Endodermal cell (in vitro differentiated cells): ENCODE measurements at regions not wholly inside any gene's neighbourhood (a gene's known extent, or its start where the extent isn't known, plus 50 kb on each side); places are given as distances from the start of the nearest gene placed in this dataset.

Source experiments
- DNase-seq: peaks from one replicate; pipeline ENCODE4 v3.0.0-alpha.2; 2017
- H3K27ac ChIP-seq: 2 replicates; pipeline ENCODE4 v1.5.1; 2013; ENCODE audit warnings: mild to moderate bottlenecking, low read depth, low read length, moderate library complexity
- H3K27me3 ChIP-seq: 2 replicates; pipeline ENCODE4 v1.6.1; 2013; ENCODE audit warnings: mild to moderate bottlenecking, low read length, moderate library complexity; ENCODE audit not compliant: insufficient read depth, control insufficient read depth, poor library complexity, severe bottlenecking
- H3K36me3 ChIP-seq: 2 replicates; pipeline ENCODE4 v1.7.0; 2013; ENCODE audit warnings: mild to moderate bottlenecking, low read length, moderate library complexity; ENCODE audit not compliant: control insufficient read depth, insufficient read depth
- H3K4me1 ChIP-seq: one replicate; pipeline ENCODE4 v1.7.0; 2013; ENCODE audit warnings: low read length; ENCODE audit not compliant: control insufficient read depth, insufficient read depth
- H3K4me3 ChIP-seq: 2 replicates; pipeline ENCODE4 v1.5.1; 2013; ENCODE audit warnings: mild to moderate bottlenecking, low read length, moderate library complexity
- H3K9ac ChIP-seq: 2 replicates; pipeline ENCODE4 v1.6.1; 2013; ENCODE audit warnings: mild to moderate bottlenecking, low read length, moderate library complexity; ENCODE audit not compliant: poor library complexity, severe bottlenecking; ENCODE audit errors: extremely low read depth
- H3K9me3 ChIP-seq: 2 replicates; pipeline ENCODE4 v1.6.1; 2013; ENCODE audit warnings: mild to moderate bottlenecking, low read length, moderate library complexity; ENCODE audit not compliant: control insufficient read depth
- H3K27ac Mint-ChIP-seq: 2 replicates; pipeline ENCODE4 v1.8.0; 2020; ENCODE audit warnings: mixed read lengths
- H3K27me3 Mint-ChIP-seq: 2 replicates; pipeline ENCODE4 v1.8.0; 2021; ENCODE audit warnings: mild to moderate bottlenecking, mixed read lengths; ENCODE audit not compliant: insufficient read depth
- H3K36me3 Mint-ChIP-seq: 2 replicates; pipeline ENCODE4 v1.8.0; 2020; ENCODE audit warnings: low read depth, mixed read lengths
- H3K4me1 Mint-ChIP-seq: 2 replicates; pipeline ENCODE4 v1.8.0; 2020; ENCODE audit warnings: mixed read lengths
- H3K4me3 Mint-ChIP-seq: 2 replicates; pipeline ENCODE4 v1.8.0; 2020; ENCODE audit warnings: mild to moderate bottlenecking, moderate library complexity, mixed read lengths
- H3K9me3 Mint-ChIP-seq: 2 replicates; pipeline ENCODE4 v1.8.0; 2020; ENCODE audit warnings: mild to moderate bottlenecking, mixed read lengths
- CTCF ChIP-seq: fragments of 200-600 bp; sonication (generic); conservative IDR thresholded peaks from 2 replicates; pipeline ENCODE4 v1.5.0; 2021; ENCODE audit warnings: antibody characterized with exemption, mild to moderate bottlenecking
- WGBS, 2 experiments: methylation state at CpG; one replicate each; pipeline versions ENCODE4 v1.1.5 to v1.1.7; 2013; ENCODE audit warnings: missing lambda C conversion rate in 2 of 2, mixed read lengths in 1 of 2; ENCODE audit not compliant: insufficient coverage in 1 of 2, insufficient read length in 1 of 2; 5-methylcytosine and 5-hydroxymethylcytosine counted together

- H3K4me3 ChIP-seq: no peak overlapping the region
- H3K9me3 Mint-ChIP-seq: no peaks in the 10 kb centered on the region
- no peaks in the 10 kb centered on the region for H3K36me3 ChIP-seq
- H3K4me1 ChIP-seq: peaks cover 5% of the 10 kb centered on the region
- no peaks in the 10 kb centered on the region for H3K27me3 ChIP-seq
- no peak overlapping the region for H3K4me3 Mint-ChIP-seq
- no peaks in the 10 kb centered on the region for H3K27me3 Mint-ChIP-seq
- TF ChIP-seq CTCF: no peak
- H3K36me3 Mint-ChIP-seq: no peaks in the 10 kb centered on the region
- H3K27ac Mint-ChIP-seq: no peak overlapping the region
- no peak overlapping the region for H3K27ac ChIP-seq
- H3K4me1 Mint-ChIP-seq: peaks cover 23% of the 10 kb centered on the region
- no peak overlapping the region for H3K9ac ChIP-seq
- no peaks in the 10 kb centered on the region for H3K9me3 ChIP-seq
- no peak for DNase-seq
Observed at GRCh38 chr5:122533825-122534224, 221.8 kb downstream of the SNCAIP start.

GRCh38 chr5:122534829-122535228, 222.8 kb downstream of the SNCAIP start:
- H3K4me3 ChIP-seq: no peak overlapping the region
- H3K9me3 ChIP-seq: no peaks in the 10 kb centered on the region
- no peak for TF ChIP-seq CTCF
- DNase-seq: no peak
- no peaks in the 10 kb centered on the region for H3K9me3 Mint-ChIP-seq
- no peaks in the 10 kb centered on the region for H3K36me3 ChIP-seq
- no peaks in the 10 kb centered on the region for H3K27me3 Mint-ChIP-seq
- no peak overlapping the region for H3K27ac Mint-ChIP-seq
- H3K4me1 ChIP-seq: peaks cover 5% of the 10 kb centered on the region
- H3K27me3 ChIP-seq: no peaks in the 10 kb centered on the region
- 60% methylated on average over 1 of the region's 2 CpGs; no CpG with 5 or more reads in 1 of the 2 experiments for WGBS, 2 experiments
- no peaks in the 10 kb centered on the region for H3K36me3 Mint-ChIP-seq
- no peak overlapping the region for H3K9ac ChIP-seq
- H3K27ac ChIP-seq: no peak overlapping the region
- H3K4me3 Mint-ChIP-seq: no peak overlapping the region
- H3K4me1 Mint-ChIP-seq: peaks cover 23% of the 10 kb centered on the region

DNA sequence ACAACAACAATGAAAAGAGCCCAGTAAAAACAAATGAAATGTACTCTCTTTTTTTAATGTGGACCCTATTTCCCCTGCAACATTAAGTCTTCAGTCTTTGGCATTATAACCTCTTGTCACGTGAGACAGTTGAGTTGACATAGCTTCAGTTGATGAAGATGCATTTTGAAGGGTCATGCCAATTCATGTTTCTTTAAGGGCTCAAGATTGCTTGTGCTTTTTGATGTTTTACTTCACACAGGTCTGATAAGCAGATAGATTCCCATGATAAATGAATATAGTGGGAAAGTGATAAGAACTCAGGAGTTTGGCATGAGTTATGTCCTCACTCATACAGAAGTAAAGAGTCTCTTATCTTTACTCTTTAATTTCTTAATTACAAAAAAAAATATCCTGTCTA, 229.4 kb downstream of the SNCAIP start:
- Mint-ChIP-seq H3K27me3 (no peaks in the 10 kb centered on the region), H3K9me3 (no peaks in the 10 kb centered on the region), H3K36me3 (no peaks in the 10 kb centered on the region), H3K27ac (no peak overlapping the region), H3K4me3 (no peak overlapping the region), H3K4me1 (no peaks in the 10 kb centered on the region)
- H3K4me3 ChIP-seq: no peak overlapping the region
- H3K36me3 ChIP-seq: no peaks in the 10 kb centered on the region
- WGBS, 2 experiments: 90 to 100% methylated on average over 1 of the region's 1 CpG
- no peak for TF ChIP-seq CTCF
- no peaks in the 10 kb centered on the region for H3K9me3 ChIP-seq
- H3K27ac ChIP-seq: no peak overlapping the region
- H3K9ac ChIP-seq: no peak overlapping the region
- H3K4me1 ChIP-seq: no peaks in the 10 kb centered on the region
- H3K27me3 ChIP-seq: no peaks in the 10 kb centered on the region
- no peak for DNase-seq
